Vagina (tissue), 2 donors: ENCODE measurements at regions not wholly inside any gene's neighbourhood (a gene's known extent, or its start where the extent isn't known, plus 50 kb on each side); places are given as distances from the start of the nearest gene placed in this dataset.

ENCODE experiments used
- DNase-seq, 2 donors: peaks; one replicate each; pipeline ENCODE4 v3.0.0-alpha.2; 2017; ENCODE audit errors: extremely low spot score in 2 of 2
- H3K27ac ChIP-seq: fragments of 200-600 bp; sonication (generic); one replicate; pipeline ENCODE4 v1.5.1; 2019
- H3K27me3 ChIP-seq: fragments of 200-600 bp; sonication (generic); one replicate; pipeline ENCODE4 v1.5.1; 2019
- H3K36me3 ChIP-seq, 2 donors: fragments of 200-600 bp; sonication (generic); one replicate each; pipeline ENCODE4 v1.5.1; 2017 to 2019
- H3K4me1 ChIP-seq: fragments of 200-600 bp; sonication (generic); one replicate; pipeline ENCODE4 v1.5.1; 2019
- H3K4me3 ChIP-seq, 2 donors: fragments of 200-600 bp; sonication (generic); 1 replicate in 1 of 2; 2 replicates in 1 of 2; pipeline ENCODE4 v1.5.1; 2016 to 2019
- H3K9me3 ChIP-seq: fragments of 200-600 bp; sonication (generic); one replicate; pipeline ENCODE4 v1.5.1; 2019
- CTCF ChIP-seq, 3 experiments: fragments of 450-650 bp in 2 of 3; fragments of 200-600 bp in 1 of 3; sonication (generic) in 1 of 3; IDR thresholded peaks; one replicate each; pipeline ENCODE4 v1.5.1; 2017 to 2019; ENCODE audit warnings: antibody characterized with exemption in 3 of 3, mild to moderate bottlenecking in 2 of 3, moderate library complexity in 2 of 3
- POLR2A ChIP-seq, 2 donors: fragments of 450-650 bp; IDR thresholded peaks; one replicate each; pipeline ENCODE4 v1.6.1; 2017; ENCODE audit warnings: antibody characterized with exemption in 2 of 2, mild to moderate bottlenecking in 2 of 2, moderate library complexity in 2 of 2
- POLR2AphosphoS5 ChIP-seq, 2 donors: sonication (generic); formaldehyde crosslinking; IDR thresholded peaks; one replicate each; pipeline ENCODE4 v1.9.0; 2017; ENCODE audit warnings: antibody characterized with exemption in 2 of 2, mild to moderate bottlenecking in 2 of 2, low read depth in 1 of 2; ENCODE audit not compliant: insufficient read depth in 1 of 2
- intact Hi-C: fragments of 100-400 bp; cut with DNase I; formaldehyde crosslinking; loops from one replicate; pipeline ENCODE4 v1.15.1; 2023

- Histone ChIP-seq H3K4me3 (no peak overlapping the region), H3K27ac (no peak overlapping the region), H3K9me3 (no peaks in the 10 kb centered on the region), H3K27me3 (no peaks in the 10 kb centered on the region), H3K4me1 (no peaks in the 10 kb centered on the region), H3K36me3 (no peaks in the 10 kb centered on the region)
- intact Hi-C loops: loop anchor here (10.0 kb wide), 1 partner anchor 499 kb away; the partner anchor contains the start of gene MKX
- DNase-seq: no peak
- no peak for TF ChIP-seq CTCF (IDR thresholded peaks at IDR 0.05)
- no peak for TF ChIP-seq POLR2AphosphoS5 (IDR thresholded peaks at IDR 0.05; ENCODE audit: insufficient read depth in 1 of 2, low read depth in 1 of 2)
- TF ChIP-seq POLR2A (IDR thresholded peaks at IDR 0.05): no peak
Measured at GRCh38 chr10:28243923-28244322, 58.9 kb downstream of the MPP7 start.

GRCh38 chr10:28242555-28243204 is 60.2 kb downstream of the MPP7 start:
- no peaks in the 10 kb centered on the region for H3K27me3 ChIP-seq
- H3K9me3 ChIP-seq: no peaks in the 10 kb centered on the region
- intact Hi-C loops: loop anchor here (10.0 kb wide), 1 partner anchor 498 kb away; the partner anchor contains the start of gene MKX
- H3K27ac ChIP-seq: no peak overlapping the region
- no peak overlapping the region for H3K4me3 ChIP-seq
- DNase-seq: no peak
- no peaks in the 10 kb centered on the region for H3K36me3 ChIP-seq
- H3K4me1 ChIP-seq: no peaks in the 10 kb centered on the region
- no peak for TF ChIP-seq POLR2AphosphoS5 (IDR thresholded peaks at IDR 0.05; ENCODE audit: insufficient read depth in 1 of 2, low read depth in 1 of 2)
- no peak for TF ChIP-seq POLR2A (IDR thresholded peaks at IDR 0.05)
- TF ChIP-seq CTCF (IDR thresholded peaks at IDR 0.05): no peak

GRCh38 chr10:28241741-28242399 is 61.0 kb downstream of the MPP7 start:
- Histone ChIP-seq H3K4me3 (no peak overlapping the region), H3K4me1 (no peaks in the 10 kb centered on the region), H3K27ac (no peak overlapping the region), H3K36me3 (peaks cover 0 to 5% of the 10 kb centered on the region in 2 donors), H3K9me3 (no peaks in the 10 kb centered on the region), H3K27me3 (no peaks in the 10 kb centered on the region)
- intact Hi-C loops: loop anchor here (10.0 kb wide), 1 partner anchor 497 kb away; the partner anchor contains the start of gene MKX
- DNase-seq: no peak
- peak; percentile 75 to 88 (median 84) for TF ChIP-seq CTCF (IDR thresholded peaks at IDR 0.05)
- TF ChIP-seq POLR2AphosphoS5 (IDR thresholded peaks at IDR 0.05; ENCODE audit: insufficient read depth in 1 of 2, low read depth in 1 of 2): no peak

GRCh38 chr10:28240400-28240799 is 62.5 kb downstream of the MPP7 start:
- H3K27ac ChIP-seq: no peak overlapping the region
- intact Hi-C loops: loop anchor here (10.0 kb wide), 1 partner anchor 496 kb away; the partner anchor contains the start of gene MKX

More at GRCh38 chr10:28240400-28240799, 62.5 kb downstream of the MPP7 start:
- no peak for TF ChIP-seq CTCF (IDR thresholded peaks at IDR 0.05)
- no peak for DNase-seq
- no peaks in the 10 kb centered on the region for H3K9me3 ChIP-seq
- H3K4me3 ChIP-seq: no peak overlapping the region
- no peaks in the 10 kb centered on the region for H3K4me1 ChIP-seq
- H3K36me3 ChIP-seq: peaks cover 0 to 5% of the 10 kb centered on the region in 2 donors
- H3K27me3 ChIP-seq: no peaks in the 10 kb centered on the region
